B cell (primary cell): ENCODE measurements at regions not wholly inside any gene's neighbourhood (a gene's known extent, or its start where the extent isn't known, plus 50 kb on each side); places are given as distances from the start of the nearest gene placed in this dataset.

ENCODE experiments used
- EZH2 ChIP-seq: IDR thresholded peaks from 2 replicates; pipeline ENCODE4 v1.6.1; 2012; ENCODE audit warnings: borderline replicate concordance, low read depth, mild to moderate bottlenecking, moderate library complexity, low read length; ENCODE audit not compliant: insufficient read depth, poor library complexity, severe bottlenecking
- TF ChIP-seq, protein P1 (sequence below): fragments of 200-600 bp; IDR thresholded peaks from one replicate; pipeline ENCODE4 v1.8.0; 2022; ENCODE audit warnings: antibody characterized with exemption, mild to moderate bottlenecking

DNA sequence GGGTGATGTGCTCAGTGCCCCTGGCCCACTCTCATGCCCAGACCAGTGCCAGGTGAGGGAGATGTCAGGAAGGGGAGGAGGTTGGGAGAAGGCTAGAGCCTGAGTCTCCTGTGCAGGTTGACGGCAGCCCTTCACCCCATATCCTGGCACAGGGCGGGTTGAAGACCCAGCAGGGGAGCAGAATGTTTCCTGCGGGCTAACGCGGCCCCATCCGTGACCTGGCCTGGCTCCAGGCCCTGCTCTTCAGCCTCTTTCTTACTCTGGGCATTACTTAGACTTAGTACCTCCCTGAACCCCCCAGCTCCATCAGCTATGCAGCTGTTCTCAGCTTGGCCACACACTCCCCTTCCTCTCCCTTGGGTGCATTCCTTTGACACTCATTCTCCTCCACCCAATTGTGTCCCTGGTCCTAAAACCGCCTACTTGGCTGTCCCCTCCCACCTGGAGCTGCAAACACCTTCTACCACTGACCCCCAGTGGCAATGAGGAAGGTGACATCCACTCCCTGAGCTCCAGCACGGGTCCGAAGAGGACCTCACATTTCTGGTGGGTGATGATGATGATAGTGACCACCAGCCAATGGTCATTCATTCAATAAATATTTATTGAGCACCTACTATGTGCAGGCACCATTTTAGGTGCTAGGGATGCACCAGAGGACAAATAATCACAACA lies 179.0 kb downstream of the PTPRU start:
- TF ChIP-seq, protein P1, sequence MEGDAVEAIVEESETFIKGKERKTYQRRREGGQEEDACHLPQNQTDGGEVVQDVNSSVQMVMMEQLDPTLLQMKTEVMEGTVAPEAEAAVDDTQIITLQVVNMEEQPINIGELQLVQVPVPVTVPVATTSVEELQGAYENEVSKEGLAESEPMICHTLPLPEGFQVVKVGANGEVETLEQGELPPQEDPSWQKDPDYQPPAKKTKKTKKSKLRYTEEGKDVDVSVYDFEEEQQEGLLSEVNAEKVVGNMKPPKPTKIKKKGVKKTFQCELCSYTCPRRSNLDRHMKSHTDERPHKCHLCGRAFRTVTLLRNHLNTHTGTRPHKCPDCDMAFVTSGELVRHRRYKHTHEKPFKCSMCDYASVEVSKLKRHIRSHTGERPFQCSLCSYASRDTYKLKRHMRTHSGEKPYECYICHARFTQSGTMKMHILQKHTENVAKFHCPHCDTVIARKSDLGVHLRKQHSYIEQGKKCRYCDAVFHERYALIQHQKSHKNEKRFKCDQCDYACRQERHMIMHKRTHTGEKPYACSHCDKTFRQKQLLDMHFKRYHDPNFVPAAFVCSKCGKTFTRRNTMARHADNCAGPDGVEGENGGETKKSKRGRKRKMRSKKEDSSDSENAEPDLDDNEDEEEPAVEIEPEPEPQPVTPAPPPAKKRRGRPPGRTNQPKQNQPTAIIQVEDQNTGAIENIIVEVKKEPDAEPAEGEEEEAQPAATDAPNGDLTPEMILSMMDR, result no peak
- no peak for TF ChIP-seq EZH2
